Memory B cell (primary cell): ENCODE measurements at regions not wholly inside any gene's neighbourhood (a gene's known extent, or its start where the extent isn't known, plus 50 kb on each side); places are given as distances from the start of the nearest gene placed in this dataset.
"Not testable (repeated sequence)": the region's sequence is repeated elsewhere in the genome, so short reads cannot be mapped to it uniquely, and the experiment has no call there.

ENCODE experiments used
- ATAC-seq: fragments of 150-1000 bp; cut with Tn5 transposase; 2 replicates; pipeline ENCODE4 v1.10.0; 2021; ENCODE audit warnings: low read depth, mild to moderate bottlenecking, moderate library complexity
- DNase-seq, 2 donors: peaks; one replicate each; pipeline ENCODE4 v3.0.0; 2022; ENCODE audit warnings: low spot score in 2 of 2
- H3K27ac Mint-ChIP-seq: one replicate; pipeline ENCODE4 v1.8.0; 2022; ENCODE audit warnings: mild to moderate bottlenecking, moderate library complexity, mixed read lengths
- H3K27me3 Mint-ChIP-seq: one replicate; pipeline ENCODE4 v1.8.0; 2022; ENCODE audit warnings: mixed read lengths
- H3K36me3 Mint-ChIP-seq: one replicate; pipeline ENCODE4 v1.8.0; 2022; ENCODE audit warnings: mild to moderate bottlenecking, mixed read lengths
- H3K4me1 Mint-ChIP-seq: one replicate; pipeline ENCODE4 v1.8.0; 2022; ENCODE audit warnings: mixed read lengths
- H3K4me3 Mint-ChIP-seq: one replicate; pipeline ENCODE4 v1.8.0; 2022; ENCODE audit warnings: mild to moderate bottlenecking, moderate library complexity, mixed read lengths
- H3K9me3 Mint-ChIP-seq: one replicate; pipeline ENCODE4 v1.8.0; 2022; ENCODE audit warnings: mixed read lengths

DNA sequence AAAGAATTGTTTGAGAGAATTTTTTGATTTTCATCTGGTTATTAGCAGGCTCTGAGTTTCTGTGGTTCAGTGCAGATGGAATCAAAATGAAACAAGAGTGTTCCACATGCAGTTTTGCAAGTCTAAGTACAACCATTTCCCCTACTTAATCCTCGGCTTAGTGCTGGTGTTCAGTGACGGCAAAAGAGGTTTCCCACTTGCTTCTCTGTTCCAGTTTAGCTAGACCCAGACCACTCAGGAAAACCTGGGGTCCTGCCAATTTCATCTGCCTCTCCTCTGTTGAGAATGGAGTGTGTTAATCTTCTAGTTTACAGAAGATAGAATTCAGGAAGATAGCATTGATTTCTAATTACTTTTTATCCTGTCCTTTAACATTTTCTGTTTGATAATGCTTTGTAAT lies 996.2 kb upstream of the FANCL start:
- Mint-ChIP-seq H3K4me3 (peak overlapping the region; percentile 27), H3K36me3 (no peaks in the 10 kb centered on the region), H3K4me1 (peaks cover 16% of the 10 kb centered on the region), H3K9me3 (peaks cover 1% of the 10 kb centered on the region), H3K27ac (no peak overlapping the region), H3K27me3 (peaks cover 3% of the 10 kb centered on the region)
- DNase-seq (no peak), ATAC-seq (no peak)

DNA sequence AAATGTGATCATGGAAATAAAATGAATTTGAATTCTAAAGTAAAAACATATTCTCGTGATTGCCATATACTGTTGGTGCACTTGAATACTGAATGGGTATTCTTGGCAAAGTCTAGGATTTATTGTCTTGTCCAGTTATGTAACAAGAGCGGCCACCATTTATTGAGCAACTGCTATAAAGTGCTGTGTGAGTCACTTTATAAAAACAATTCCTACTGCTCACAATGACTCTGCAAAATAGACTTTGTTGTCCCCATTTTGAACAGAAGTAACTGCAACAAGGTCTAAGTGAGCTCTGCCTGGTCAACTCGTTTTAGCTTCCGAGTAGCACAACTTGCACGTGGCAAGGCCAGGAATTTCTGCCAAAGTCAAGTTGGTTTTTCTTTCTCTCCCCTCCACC lies 995.6 kb upstream of the FANCL start:
- no peak overlapping the region for H3K4me3 Mint-ChIP-seq
- ATAC-seq (no peak), DNase-seq (no peak)
- H3K4me1 Mint-ChIP-seq, result peaks cover 19% of the 10 kb centered on the region
- H3K36me3 Mint-ChIP-seq, result no peaks in the 10 kb centered on the region
- no peak overlapping the region for H3K27ac Mint-ChIP-seq
- H3K27me3 Mint-ChIP-seq, result peaks cover 3% of the 10 kb centered on the region
- peaks cover 1% of the 10 kb centered on the region for H3K9me3 Mint-ChIP-seq

DNA sequence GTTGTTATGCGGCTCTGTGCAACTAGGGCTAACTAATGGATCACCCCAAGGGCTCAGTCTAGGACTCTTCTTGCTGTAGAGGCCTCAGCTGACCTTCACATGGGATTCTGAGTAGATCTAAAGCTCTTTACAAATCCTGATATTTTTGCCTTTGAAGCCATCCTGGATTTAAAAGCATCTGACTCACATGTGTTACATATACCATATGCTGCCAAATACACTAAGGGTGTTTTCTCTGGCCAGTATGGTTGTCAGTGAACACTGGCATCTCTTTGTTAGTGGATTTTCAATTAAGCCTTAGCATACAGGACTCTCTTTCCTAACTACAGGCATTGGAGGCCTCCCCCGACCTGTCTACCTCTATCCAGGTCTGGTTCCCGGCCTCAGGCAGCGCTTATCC lies 992.8 kb upstream of the FANCL start:
- Mint-ChIP-seq H3K4me1 (peaks cover 23% of the 10 kb centered on the region), H3K9me3 (peaks cover 1% of the 10 kb centered on the region), H3K27ac (no peak overlapping the region), H3K27me3 (peaks cover 2% of the 10 kb centered on the region), H3K4me3 (no peak overlapping the region), H3K36me3 (no peaks in the 10 kb centered on the region)
- DNase-seq, result no peak
- no peak for ATAC-seq

DNA sequence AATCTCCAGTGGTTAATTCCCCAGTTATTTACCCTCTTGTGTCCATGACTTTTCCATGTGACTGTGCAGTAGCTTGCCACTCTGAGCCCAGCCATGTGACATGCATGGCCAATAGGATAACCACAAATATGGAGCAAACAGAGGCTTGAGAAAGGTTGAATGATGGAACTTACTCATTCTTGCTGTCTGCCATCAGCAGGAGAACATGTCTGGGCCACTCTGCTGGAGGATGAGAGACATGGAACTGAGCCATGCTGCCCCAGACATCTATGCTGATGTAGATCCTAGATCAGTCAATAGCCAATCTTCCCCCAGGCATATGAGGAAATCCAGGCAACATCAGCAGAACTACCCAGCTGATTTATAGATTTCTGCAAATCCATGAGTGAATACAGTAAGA lies 992.3 kb upstream of the FANCL start:
- ATAC-seq, result no peak

DNA sequence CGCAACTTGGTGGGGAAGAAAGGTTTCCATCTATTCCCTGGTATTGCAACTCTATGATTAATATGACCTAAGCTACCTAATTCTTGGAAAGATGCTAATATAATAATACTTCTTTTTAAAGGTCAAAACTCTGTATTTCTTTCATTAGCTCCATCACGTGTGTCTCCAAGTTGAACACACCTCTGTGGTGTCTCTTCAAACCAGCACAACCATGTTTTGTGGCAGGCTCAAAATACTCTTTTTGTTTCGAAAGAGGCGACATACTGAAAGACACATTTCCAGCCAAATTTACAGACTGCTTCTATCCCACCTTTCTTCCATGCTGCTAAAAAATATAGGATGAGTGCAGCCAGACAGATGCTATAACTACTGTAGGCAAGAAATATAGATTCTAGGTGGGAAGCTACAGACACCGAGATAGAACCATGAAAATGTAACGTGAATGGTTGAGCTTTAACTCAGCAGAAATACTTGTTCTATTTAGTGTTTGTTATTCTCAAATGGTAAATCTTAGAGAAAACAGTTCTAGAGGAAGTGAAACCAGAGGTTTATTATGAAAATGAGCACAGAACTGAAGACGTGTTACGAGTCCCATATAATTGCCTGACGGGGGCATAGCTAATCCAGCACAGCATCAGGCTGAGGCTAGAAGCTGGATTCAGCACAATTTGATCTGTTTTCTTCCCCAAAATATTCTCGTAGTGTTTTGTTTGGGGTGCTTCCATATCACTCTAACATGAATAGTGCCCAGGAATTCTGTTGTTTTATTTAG lies 991.5 kb upstream of the FANCL start:
- peak overlapping the region; percentile 56 for H3K4me3 Mint-ChIP-seq

More for the DNA sequence above, 992.3 kb upstream of the FANCL start:
- no peak for DNase-seq
- H3K27ac Mint-ChIP-seq, result no peak overlapping the region
- H3K4me3 Mint-ChIP-seq, result no peak overlapping the region
- H3K36me3 Mint-ChIP-seq, result no peaks in the 10 kb centered on the region
- peaks cover 2% of the 10 kb centered on the region for H3K27me3 Mint-ChIP-seq
- peaks cover 23% of the 10 kb centered on the region for H3K4me1 Mint-ChIP-seq
- H3K9me3 Mint-ChIP-seq, result peaks cover 1% of the 10 kb centered on the region

DNA sequence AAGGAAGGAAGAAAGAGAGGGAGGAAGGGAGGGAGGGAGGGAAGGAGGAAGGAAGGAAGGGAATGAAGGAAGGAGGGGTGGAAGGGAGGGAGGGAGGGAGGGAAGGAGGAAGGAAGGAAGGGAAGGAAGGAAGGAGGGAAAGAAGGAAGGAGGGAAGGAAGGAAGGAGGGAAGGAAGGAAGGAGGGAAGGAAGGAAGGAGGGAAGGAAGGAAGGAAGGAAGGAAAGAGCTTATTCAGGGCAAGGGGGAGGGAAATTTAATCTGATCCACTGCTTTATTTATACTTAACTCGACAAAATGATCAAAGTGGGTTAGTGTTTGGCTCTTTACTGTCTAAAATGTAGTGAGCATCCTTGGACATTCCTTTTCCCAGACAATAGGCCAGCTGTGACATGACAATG lies 985.2 kb upstream of the FANCL start:
- H3K27ac Mint-ChIP-seq, H3K4me3 Mint-ChIP-seq, H3K9me3 Mint-ChIP-seq, H3K36me3 Mint-ChIP-seq, ATAC-seq, H3K27me3 Mint-ChIP-seq, H3K4me1 Mint-ChIP-seq, DNase-seq: not testable (repeated sequence)

More for the DNA sequence above, 991.5 kb upstream of the FANCL start:
- Mint-ChIP-seq H3K4me1 (peaks cover 23% of the 10 kb centered on the region), H3K27ac (peak overlapping the region; percentile 74), H3K27me3 (peaks cover 2% of the 10 kb centered on the region), H3K9me3 (peaks cover 1% of the 10 kb centered on the region), H3K36me3 (no peaks in the 10 kb centered on the region)
- ATAC-seq, result peak; percentile 98
- DNase-seq, result peak in 1 of 2 donors; percentile 16

DNA sequence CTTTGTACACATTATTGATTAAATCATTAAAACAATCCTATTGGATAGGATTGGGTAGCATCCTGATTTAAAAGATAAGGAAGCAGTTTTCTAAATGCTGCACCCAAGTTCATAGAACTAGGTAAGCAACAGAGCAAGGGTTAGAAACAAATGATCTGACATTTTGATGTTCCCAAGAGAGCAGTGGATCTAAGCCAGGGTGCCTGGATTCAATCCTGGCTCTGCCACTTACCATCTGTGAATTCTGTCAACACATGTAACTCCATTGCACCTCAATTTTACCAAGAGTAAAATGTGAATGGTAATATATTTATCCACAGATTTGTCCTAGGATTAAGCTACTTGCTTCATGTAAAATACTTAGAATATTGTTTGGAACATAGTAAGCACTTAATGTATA lies 982.6 kb upstream of the FANCL start:
- no peak overlapping the region for H3K4me3 Mint-ChIP-seq
- peaks cover 2% of the 10 kb centered on the region for H3K36me3 Mint-ChIP-seq
- H3K27ac Mint-ChIP-seq, result no peak overlapping the region
- no peaks in the 10 kb centered on the region for H3K4me1 Mint-ChIP-seq
- peaks cover 3% of the 10 kb centered on the region for H3K27me3 Mint-ChIP-seq
- no peak for DNase-seq
- ATAC-seq, result no peak
- peaks cover 4% of the 10 kb centered on the region for H3K9me3 Mint-ChIP-seq

DNA sequence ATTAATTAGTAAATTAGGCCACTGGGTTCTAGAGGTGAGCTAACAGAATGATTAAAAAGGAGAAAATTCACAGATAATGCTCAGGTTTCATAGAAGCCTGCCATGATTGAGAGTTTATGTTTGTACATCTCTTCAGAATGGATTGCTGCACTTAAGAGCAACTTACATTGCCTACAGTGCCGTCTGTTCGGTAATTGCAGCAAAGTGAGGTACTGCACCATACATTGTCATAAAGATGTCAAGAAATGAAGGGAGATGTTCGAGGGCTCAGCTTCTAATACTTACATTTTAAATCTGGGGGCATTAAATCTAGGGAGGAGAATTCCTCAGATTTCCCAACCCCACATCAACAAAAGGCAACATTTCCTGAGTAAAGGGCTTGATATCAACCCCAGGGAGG lies 976.2 kb upstream of the FANCL start:
- no peaks in the 10 kb centered on the region for H3K4me1 Mint-ChIP-seq
- H3K4me3 Mint-ChIP-seq, result no peak overlapping the region
- DNase-seq (no peak), ATAC-seq (no peak)
- H3K36me3 Mint-ChIP-seq, result no peaks in the 10 kb centered on the region
- no peak overlapping the region for H3K27ac Mint-ChIP-seq
- H3K9me3 Mint-ChIP-seq, result no peaks in the 10 kb centered on the region
- H3K27me3 Mint-ChIP-seq, result no peaks in the 10 kb centered on the region

DNA sequence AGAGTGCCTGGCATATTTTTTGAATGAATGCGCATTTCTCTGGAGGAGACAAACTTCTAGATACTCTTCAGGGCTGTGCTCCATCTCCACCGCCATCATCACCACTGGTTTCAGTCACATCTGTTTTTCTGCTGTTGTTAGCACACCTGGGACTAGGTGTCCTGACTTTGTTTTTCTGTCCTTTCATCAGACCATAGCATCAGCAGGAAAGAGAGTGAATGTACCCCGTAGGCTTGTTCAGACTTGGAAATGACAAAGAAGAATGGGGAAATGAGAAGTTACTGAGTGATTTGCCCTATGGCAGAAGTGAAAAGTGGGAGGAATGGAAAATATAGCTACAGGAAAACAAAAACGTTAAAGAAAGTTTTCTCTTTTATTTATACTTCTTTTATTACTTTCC lies 965.2 kb upstream of the FANCL start:
- DNase-seq (no peak), ATAC-seq (no peak)
- Mint-ChIP-seq H3K36me3 (no peaks in the 10 kb centered on the region), H3K27ac (no peak overlapping the region), H3K4me3 (no peak overlapping the region), H3K9me3 (no peaks in the 10 kb centered on the region), H3K27me3 (peaks cover 2% of the 10 kb centered on the region), H3K4me1 (no peaks in the 10 kb centered on the region)

DNA sequence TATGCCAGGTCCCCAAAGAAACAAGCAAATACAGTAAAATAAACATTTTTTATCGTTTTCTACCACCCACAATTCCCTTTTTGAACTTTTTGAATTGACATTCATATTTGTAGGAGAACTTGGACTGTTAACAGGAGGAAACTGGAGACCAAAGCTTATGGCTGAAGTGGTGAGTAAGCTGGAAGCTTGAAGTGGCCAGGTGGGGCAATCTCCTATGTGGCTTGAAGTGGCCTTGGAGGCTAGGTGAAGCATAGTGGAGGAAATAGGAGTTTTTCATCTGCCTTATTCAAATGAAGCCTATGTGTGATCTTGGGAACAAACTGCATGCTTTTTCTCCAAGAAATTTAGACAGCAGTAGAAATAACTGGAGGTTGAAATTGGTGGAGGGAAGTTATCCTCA lies 962.9 kb upstream of the FANCL start:
- H3K4me1 Mint-ChIP-seq, result no peaks in the 10 kb centered on the region
- H3K4me3 Mint-ChIP-seq, result no peak overlapping the region
- H3K36me3 Mint-ChIP-seq, result no peaks in the 10 kb centered on the region
- H3K9me3 Mint-ChIP-seq, result peaks cover 6% of the 10 kb centered on the region
- ATAC-seq, result no peak
- peaks cover 2% of the 10 kb centered on the region for H3K27me3 Mint-ChIP-seq
- H3K27ac Mint-ChIP-seq, result no peak overlapping the region
- DNase-seq, result no peak

DNA sequence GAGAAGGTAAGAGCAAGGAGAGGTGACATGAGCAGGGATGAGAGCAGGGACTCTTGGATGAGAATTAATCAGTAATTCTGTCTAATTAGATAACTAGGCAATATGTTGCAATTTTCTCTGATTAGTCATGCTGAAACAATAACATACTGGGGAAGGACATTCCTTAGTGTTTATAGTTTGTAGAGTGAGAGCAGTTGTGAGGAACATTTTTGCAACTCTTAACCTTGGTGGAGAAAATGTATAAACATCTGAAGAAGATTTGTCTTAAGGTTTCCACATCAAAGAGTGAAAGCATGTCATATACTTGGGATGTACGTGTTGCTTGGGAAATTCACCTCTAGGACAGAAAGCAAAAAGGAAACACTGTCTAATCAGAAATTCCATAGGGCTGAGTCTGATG lies 955.4 kb upstream of the FANCL start:
- Mint-ChIP-seq H3K27me3 (peaks cover 5% of the 10 kb centered on the region), H3K4me1 (no peaks in the 10 kb centered on the region), H3K36me3 (peaks cover 6% of the 10 kb centered on the region), H3K4me3 (no peak overlapping the region), H3K27ac (no peak overlapping the region), H3K9me3 (peaks cover 13% of the 10 kb centered on the region)
- ATAC-seq, result no peak
- DNase-seq, result no peak

DNA sequence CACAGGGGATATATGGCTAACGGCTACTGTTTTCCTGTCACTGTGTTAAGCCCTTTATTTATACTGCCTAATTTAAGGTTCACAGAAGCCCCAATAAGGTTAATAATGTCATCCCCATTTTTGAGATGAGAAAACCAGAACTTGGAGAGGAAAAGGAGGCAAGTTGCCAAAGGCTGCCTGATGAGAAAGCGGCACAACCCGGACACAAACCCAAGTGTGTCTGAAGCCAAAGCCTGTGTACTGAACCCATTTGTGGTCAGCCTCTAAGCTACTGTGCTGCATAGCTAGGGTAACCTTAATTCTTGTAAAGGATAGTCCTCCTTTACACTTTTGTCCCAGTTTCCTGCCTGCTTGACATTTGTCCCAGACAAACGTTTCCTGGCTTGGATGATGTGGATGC lies 954.7 kb upstream of the FANCL start:
- DNase-seq, result no peak
- Mint-ChIP-seq H3K36me3 (peaks cover 6% of the 10 kb centered on the region), H3K9me3 (peaks cover 13% of the 10 kb centered on the region), H3K4me3 (no peak overlapping the region), H3K27me3 (peaks cover 5% of the 10 kb centered on the region), H3K27ac (no peak overlapping the region), H3K4me1 (no peaks in the 10 kb centered on the region)
- no peak for ATAC-seq

DNA sequence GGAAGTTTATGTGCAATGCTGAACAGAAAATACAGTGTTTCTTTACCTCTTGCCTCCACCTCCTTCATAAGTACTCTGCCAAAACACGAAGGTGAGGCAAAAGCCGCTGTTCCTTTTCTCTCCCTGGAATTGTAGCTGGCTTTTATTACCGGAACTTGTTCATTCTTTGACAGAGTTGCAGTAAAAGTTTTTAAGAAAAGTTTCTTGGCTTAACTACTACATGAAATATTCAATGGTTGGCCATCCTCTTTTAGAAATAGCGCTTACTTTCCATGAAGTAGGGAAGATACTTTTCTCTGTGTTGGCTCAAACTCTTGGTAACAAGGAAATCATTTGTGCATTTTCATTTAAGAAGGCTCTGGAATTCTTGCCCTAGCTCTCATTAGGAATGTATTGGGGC lies 950.7 kb upstream of the FANCL start:
- peaks cover 1% of the 10 kb centered on the region for H3K9me3 Mint-ChIP-seq
- ATAC-seq (no peak), DNase-seq (no peak)
- no peaks in the 10 kb centered on the region for H3K4me1 Mint-ChIP-seq
- H3K36me3 Mint-ChIP-seq, result no peaks in the 10 kb centered on the region
- H3K4me3 Mint-ChIP-seq, result no peak overlapping the region
- peaks cover 3% of the 10 kb centered on the region for H3K27me3 Mint-ChIP-seq
- no peak overlapping the region for H3K27ac Mint-ChIP-seq

DNA sequence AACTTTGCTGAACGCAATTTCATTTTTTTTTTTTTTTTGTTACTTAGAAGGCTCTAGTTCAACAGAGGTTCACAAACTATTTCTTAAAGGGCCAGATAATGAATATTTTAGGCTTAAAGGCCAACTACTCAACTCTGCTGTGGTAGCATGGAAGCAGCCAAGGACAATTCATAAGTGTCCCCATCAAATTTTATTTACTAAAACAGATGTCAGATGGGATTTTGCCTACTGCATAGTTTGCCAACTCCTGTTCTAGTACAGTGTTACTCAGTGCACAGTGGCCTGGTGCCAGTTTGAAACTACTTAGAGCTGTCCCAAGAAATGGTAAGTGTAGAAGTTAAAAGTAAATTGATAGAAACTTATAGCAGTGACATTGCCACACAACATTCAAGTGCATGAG lies 949.4 kb upstream of the FANCL start:
- no peaks in the 10 kb centered on the region for H3K36me3 Mint-ChIP-seq

More for the DNA sequence above, 949.4 kb upstream of the FANCL start:
- DNase-seq (no peak), ATAC-seq (no peak)
- Mint-ChIP-seq H3K4me1 (no peaks in the 10 kb centered on the region), H3K27ac (no peak overlapping the region), H3K9me3 (peaks cover 1% of the 10 kb centered on the region), H3K4me3 (no peak overlapping the region), H3K27me3 (peaks cover 3% of the 10 kb centered on the region)
